IPS-18a (cell line): ENCODE measurements at regions not wholly inside any gene's neighbourhood (a gene's known extent, or its start where the extent isn't known, plus 50 kb on each side); places are given as distances from the start of the nearest gene placed in this dataset.

Experiments used
- H3K27ac ChIP-seq: one replicate; pipeline ENCODE4 v1.5.1; 2013; ENCODE audit warnings: low read length
- H3K27me3 ChIP-seq: one replicate; pipeline ENCODE4 v1.6.1; 2013; ENCODE audit warnings: mild to moderate bottlenecking, low read length; ENCODE audit not compliant: control insufficient read depth, insufficient read depth
- H3K36me3 ChIP-seq: one replicate; pipeline ENCODE4 v1.6.1; 2013; ENCODE audit warnings: low read depth, low read length; ENCODE audit not compliant: control insufficient read depth
- H3K4me1 ChIP-seq: one replicate; pipeline ENCODE4 v1.6.1; 2013; ENCODE audit warnings: low read depth, low read length; ENCODE audit not compliant: control insufficient read depth
- H3K4me3 ChIP-seq: one replicate; pipeline ENCODE4 v1.5.1; 2013; ENCODE audit warnings: low read length
- H3K9ac ChIP-seq: one replicate; pipeline ENCODE4 v1.6.1; 2013; ENCODE audit warnings: mild to moderate bottlenecking, low read length, moderate library complexity
- H3K9me3 ChIP-seq: one replicate; pipeline ENCODE4 v1.6.1; 2013; ENCODE audit warnings: low read depth, low read length; ENCODE audit not compliant: control insufficient read depth

GRCh38 chr9:28318515-28318914, 745.2 kb upstream of the C9orf72 start:
- no peak overlapping the region for H3K27ac ChIP-seq
- no peaks in the 10 kb centered on the region for H3K27me3 ChIP-seq
- no peaks in the 10 kb centered on the region for H3K36me3 ChIP-seq
- H3K9ac ChIP-seq = no peak overlapping the region
- no peak overlapping the region for H3K4me3 ChIP-seq
- no peaks in the 10 kb centered on the region for H3K4me1 ChIP-seq
- H3K9me3 ChIP-seq = no peaks in the 10 kb centered on the region

GRCh38 chr9:28319981-28320380, 746.7 kb upstream of the C9orf72 start:
- Histone ChIP-seq H3K4me1 (no peaks in the 10 kb centered on the region), H3K9ac (no peak overlapping the region)

GRCh38 chr9:28320616-28321015, 747.3 kb upstream of the C9orf72 start:
- H3K27me3 ChIP-seq = no peaks in the 10 kb centered on the region
- H3K9me3 ChIP-seq = no peaks in the 10 kb centered on the region
- no peak overlapping the region for H3K9ac ChIP-seq
- no peak overlapping the region for H3K4me3 ChIP-seq
- no peaks in the 10 kb centered on the region for H3K4me1 ChIP-seq
- no peaks in the 10 kb centered on the region for H3K36me3 ChIP-seq
- no peak overlapping the region for H3K27ac ChIP-seq

More at GRCh38 chr9:28319981-28320380, 746.7 kb upstream of the C9orf72 start:
- Histone ChIP-seq H3K36me3 (no peaks in the 10 kb centered on the region), H3K4me3 (no peak overlapping the region), H3K9me3 (no peaks in the 10 kb centered on the region), H3K27me3 (no peaks in the 10 kb centered on the region), H3K27ac (no peak overlapping the region)

- no peaks in the 10 kb centered on the region for H3K9me3 ChIP-seq
- H3K27me3 ChIP-seq = no peaks in the 10 kb centered on the region
- no peak overlapping the region for H3K9ac ChIP-seq
- no peak overlapping the region for H3K4me3 ChIP-seq
- no peak overlapping the region for H3K27ac ChIP-seq
- no peaks in the 10 kb centered on the region for H3K36me3 ChIP-seq
- H3K4me1 ChIP-seq = peaks cover 15% of the 10 kb centered on the region
Observed at GRCh38 chr9:28329323-28329722, 756.0 kb upstream of the C9orf72 start.

GRCh38 chr9:28332648-28333047, 759.4 kb upstream of the C9orf72 start:
- H3K27ac ChIP-seq = no peak overlapping the region
- peaks cover 22% of the 10 kb centered on the region for H3K4me1 ChIP-seq

GRCh38 chr9:28341913-28342312, 768.6 kb upstream of the C9orf72 start:
- Histone ChIP-seq H3K27me3 (no peaks in the 10 kb centered on the region), H3K36me3 (no peaks in the 10 kb centered on the region), H3K4me3 (no peak overlapping the region), H3K27ac (no peak overlapping the region), H3K9me3 (no peaks in the 10 kb centered on the region), H3K4me1 (no peaks in the 10 kb centered on the region), H3K9ac (no peak overlapping the region)

More at GRCh38 chr9:28332648-28333047, 759.4 kb upstream of the C9orf72 start:
- H3K36me3 ChIP-seq = no peaks in the 10 kb centered on the region
- no peaks in the 10 kb centered on the region for H3K9me3 ChIP-seq
- H3K9ac ChIP-seq = no peak overlapping the region
- H3K27me3 ChIP-seq = no peaks in the 10 kb centered on the region
- no peak overlapping the region for H3K4me3 ChIP-seq

GRCh38 chr9:28342815-28343338, 769.6 kb upstream of the C9orf72 start:
- H3K27me3 ChIP-seq = no peaks in the 10 kb centered on the region
- no peak overlapping the region for H3K4me3 ChIP-seq
- no peaks in the 10 kb centered on the region for H3K9me3 ChIP-seq
- H3K36me3 ChIP-seq = no peaks in the 10 kb centered on the region
- H3K4me1 ChIP-seq = no peaks in the 10 kb centered on the region
- no peak overlapping the region for H3K27ac ChIP-seq
- H3K9ac ChIP-seq = no peak overlapping the region

GRCh38 chr9:28363151-28363562, 789.9 kb upstream of the C9orf72 start:
- Histone ChIP-seq H3K9me3 (no peaks in the 10 kb centered on the region), H3K27ac (no peak overlapping the region), H3K4me3 (no peak overlapping the region), H3K9ac (no peak overlapping the region), H3K27me3 (no peaks in the 10 kb centered on the region), H3K4me1 (peaks cover 13% of the 10 kb centered on the region), H3K36me3 (no peaks in the 10 kb centered on the region)

- no peak overlapping the region for H3K9ac ChIP-seq
- peaks cover 13% of the 10 kb centered on the region for H3K4me1 ChIP-seq
- H3K27me3 ChIP-seq = no peaks in the 10 kb centered on the region
- no peak overlapping the region for H3K4me3 ChIP-seq
- H3K36me3 ChIP-seq = no peaks in the 10 kb centered on the region
- no peaks in the 10 kb centered on the region for H3K9me3 ChIP-seq
- no peak overlapping the region for H3K27ac ChIP-seq
Observed at GRCh38 chr9:28365020-28365640, 791.8 kb upstream of the C9orf72 start.

GRCh38 chr9:28365728-28366127, 792.4 kb upstream of the C9orf72 start:
- Histone ChIP-seq H3K4me3 (no peak overlapping the region), H3K4me1 (peaks cover 13% of the 10 kb centered on the region)

GRCh38 chr9:28378231-28378630, 805.0 kb upstream of the C9orf72 start:
- no peak overlapping the region for H3K27ac ChIP-seq
- no peak overlapping the region for H3K4me3 ChIP-seq
- no peaks in the 10 kb centered on the region for H3K27me3 ChIP-seq
- H3K9me3 ChIP-seq = no peaks in the 10 kb centered on the region
- H3K36me3 ChIP-seq = no peaks in the 10 kb centered on the region
- no peaks in the 10 kb centered on the region for H3K4me1 ChIP-seq
- H3K9ac ChIP-seq = no peak overlapping the region

More at GRCh38 chr9:28365728-28366127, 792.4 kb upstream of the C9orf72 start:
- Histone ChIP-seq H3K27me3 (no peaks in the 10 kb centered on the region), H3K9me3 (no peaks in the 10 kb centered on the region), H3K27ac (no peak overlapping the region), H3K36me3 (no peaks in the 10 kb centered on the region), H3K9ac (no peak overlapping the region)

GRCh38 chr9:28379082-28379481, 805.8 kb upstream of the C9orf72 start:
- Histone ChIP-seq H3K9me3 (no peaks in the 10 kb centered on the region), H3K27ac (no peak overlapping the region), H3K9ac (no peak overlapping the region)

More at GRCh38 chr9:28379082-28379481, 805.8 kb upstream of the C9orf72 start:
- Histone ChIP-seq H3K36me3 (no peaks in the 10 kb centered on the region), H3K4me1 (no peaks in the 10 kb centered on the region), H3K27me3 (no peaks in the 10 kb centered on the region), H3K4me3 (no peak overlapping the region)
